HepG2 (cell line): ENCODE measurements at regions not wholly inside any gene's neighbourhood (a gene's known extent, or its start where the extent isn't known, plus 50 kb on each side); places are given as distances from the start of the nearest gene placed in this dataset.

ENCODE experiments used
- CEBPG ChIP-seq: IDR thresholded peaks from 2 replicates; pipeline ENCODE4 v1.6.1; 2016
- EZH2 ChIP-seq: conservative IDR thresholded peaks from 2 replicates; pipeline ENCODE4 v1.6.1; 2012; ENCODE audit warnings: mild to moderate bottlenecking, low read depth, low read length, moderate library complexity
- JUNB ChIP-seq: sonication (generic); formaldehyde crosslinking; IDR thresholded peaks from 2 replicates; pipeline ENCODE4 v1.8.0; 2022; ENCODE audit warnings: missing genetic modification reagents, mild to moderate bottlenecking, borderline replicate concordance
- RBFOX2 ChIP-seq: fragments of 200-400 bp; formaldehyde crosslinking; IDR thresholded peaks from 2 replicates; pipeline ENCODE4 v1.6.1; 2017; ENCODE audit warnings: low read depth, mild to moderate bottlenecking, low read length
- ZNF101 ChIP-seq: sonication (generic); formaldehyde crosslinking; IDR thresholded peaks from 2 replicates; pipeline ENCODE4 v1.4.0; 2020; ENCODE audit warnings: mild to moderate bottlenecking, low read depth, missing genetic modification reagents, borderline replicate concordance
- ZSCAN29 ChIP-seq: sonication (generic); formaldehyde crosslinking; conservative IDR thresholded peaks from 2 replicates; pipeline ENCODE4 v1.4.0; 2020; ENCODE audit warnings: mild to moderate bottlenecking, missing genetic modification reagents
- TF ChIP-seq, protein P1 (sequence below): sonication (generic); formaldehyde crosslinking; IDR thresholded peaks from 2 replicates; pipeline ENCODE4 v1.5.1; 2020; ENCODE audit warnings: missing genetic modification reagents, mild to moderate bottlenecking, borderline replicate concordance
- TF ChIP-seq, protein P2 (sequence below): fragments of 450-650 bp; IDR thresholded peaks from 2 replicates; pipeline ENCODE4 v1.6.1; 2017; ENCODE audit warnings: mild to moderate bottlenecking

DNA sequence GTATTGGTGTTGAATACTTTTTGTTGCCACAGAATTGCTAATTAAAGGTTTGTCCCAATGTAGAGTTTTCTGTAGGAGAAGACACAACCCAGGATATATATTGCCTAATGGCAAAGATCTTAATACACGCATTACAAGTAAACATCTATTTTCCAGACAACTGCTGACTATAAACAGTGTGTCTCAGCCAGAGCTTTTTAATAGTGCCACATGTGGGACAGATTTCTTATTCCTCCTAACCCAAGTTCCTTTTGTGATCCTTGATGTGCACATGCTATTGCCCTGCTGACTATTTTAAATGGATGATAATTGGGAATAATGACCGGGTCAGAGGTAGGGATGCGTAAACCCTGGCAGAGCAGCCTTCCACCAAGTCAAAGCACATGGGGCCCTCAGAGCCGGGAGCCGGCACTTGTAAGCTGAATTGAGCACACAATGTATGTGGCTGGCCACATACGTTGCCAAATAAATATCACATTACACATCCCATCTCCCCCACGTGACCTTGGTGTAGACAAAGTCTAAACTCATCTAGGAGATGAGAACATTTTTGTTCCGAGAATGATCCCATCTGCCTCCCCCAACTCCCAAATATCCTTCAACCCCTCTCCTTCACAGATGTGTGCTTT, 209.8 kb upstream of the NFIA start:
- TF ChIP-seq ZNF101 (CRISPR knock-in tag) (no peak), JUNB (CRISPR knock-in tag) (no peak), EZH2 (no peak), CEBPG (no peak), RBFOX2 (no peak), ZSCAN29 (no peak)
- TF ChIP-seq, protein P1, sequence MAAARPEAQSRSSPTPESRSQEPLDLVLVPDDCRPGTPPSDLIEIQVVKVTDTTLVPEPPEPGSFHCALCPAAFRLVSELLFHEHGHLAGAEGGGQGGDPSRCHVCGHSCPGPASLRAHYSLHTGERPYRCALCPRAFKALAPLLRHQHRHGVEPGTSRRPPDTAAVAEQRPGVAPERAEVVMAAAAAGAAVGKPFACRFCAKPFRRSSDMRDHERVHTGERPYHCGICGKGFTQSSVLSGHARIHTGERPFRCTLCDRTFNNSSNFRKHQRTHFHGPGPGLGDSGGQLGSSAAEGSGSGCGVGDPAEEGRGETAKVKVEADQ (CRISPR knock-in tag) = no peak
- TF ChIP-seq, protein P2, sequence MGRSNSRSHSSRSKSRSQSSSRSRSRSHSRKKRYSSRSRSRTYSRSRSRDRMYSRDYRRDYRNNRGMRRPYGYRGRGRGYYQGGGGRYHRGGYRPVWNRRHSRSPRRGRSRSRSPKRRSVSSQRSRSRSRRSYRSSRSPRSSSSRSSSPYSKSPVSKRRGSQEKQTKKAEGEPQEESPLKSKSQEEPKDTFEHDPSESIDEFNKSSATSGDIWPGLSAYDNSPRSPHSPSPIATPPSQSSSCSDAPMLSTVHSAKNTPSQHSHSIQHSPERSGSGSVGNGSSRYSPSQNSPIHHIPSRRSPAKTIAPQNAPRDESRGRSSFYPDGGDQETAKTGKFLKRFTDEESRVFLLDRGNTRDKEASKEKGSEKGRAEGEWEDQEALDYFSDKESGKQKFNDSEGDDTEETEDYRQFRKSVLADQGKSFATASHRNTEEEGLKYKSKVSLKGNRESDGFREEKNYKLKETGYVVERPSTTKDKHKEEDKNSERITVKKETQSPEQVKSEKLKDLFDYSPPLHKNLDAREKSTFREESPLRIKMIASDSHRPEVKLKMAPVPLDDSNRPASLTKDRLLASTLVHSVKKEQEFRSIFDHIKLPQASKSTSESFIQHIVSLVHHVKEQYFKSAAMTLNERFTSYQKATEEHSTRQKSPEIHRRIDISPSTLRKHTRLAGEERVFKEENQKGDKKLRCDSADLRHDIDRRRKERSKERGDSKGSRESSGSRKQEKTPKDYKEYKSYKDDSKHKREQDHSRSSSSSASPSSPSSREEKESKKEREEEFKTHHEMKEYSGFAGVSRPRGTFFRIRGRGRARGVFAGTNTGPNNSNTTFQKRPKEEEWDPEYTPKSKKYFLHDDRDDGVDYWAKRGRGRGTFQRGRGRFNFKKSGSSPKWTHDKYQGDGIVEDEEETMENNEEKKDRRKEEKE = no peak
